ENCODE measurements at regions not wholly inside any gene's neighbourhood (a gene's known extent, or its start where the extent isn't known, plus 50 kb on each side); places are given as distances from the start of the nearest gene placed in this dataset.

DNA sequence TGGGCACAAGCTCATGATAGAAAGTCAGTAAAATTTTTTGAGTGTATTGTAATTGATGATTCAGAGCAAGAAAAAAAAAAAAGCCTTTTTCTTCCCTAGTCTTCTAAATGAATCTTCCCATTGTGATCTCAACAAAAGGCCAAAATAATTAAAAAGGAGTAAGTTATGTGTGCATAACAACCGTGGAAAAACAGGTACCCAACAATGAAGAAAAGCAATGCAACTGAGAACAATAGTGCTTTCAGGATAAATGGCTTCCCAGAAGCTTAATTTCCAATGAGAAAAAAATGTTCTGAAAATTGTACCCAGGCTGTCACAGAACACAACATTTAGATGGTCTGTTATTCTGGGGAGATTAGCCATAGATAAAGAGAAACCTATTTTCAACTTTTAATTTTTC is 399.0 kb upstream of the AGA start:
- WGBS, 5 donors = 2 to 68% (median 32%) methylated on average over 1 of the region's 1 CpG
- Histone ChIP-seq H3K27me3 (replicated peaks in 1 of 7) (no peaks in the 10 kb centered on the region), H3K27ac (no peak overlapping the region), H3K4me1 (no peaks in the 10 kb centered on the region), H3K36me3 (no peaks in the 10 kb centered on the region), H3K9me3 (no peaks in the 10 kb centered on the region), H3K4me3 (no peak overlapping the region)
- no peak for DNase-seq
- intact Hi-C loops (cut with DNase I; ENCODE audit: low total_unique reads) = no loop called here
- TF ChIP-seq POLR2AphosphoS5 (IDR thresholded peaks at IDR 0.05) = no peak
- TF ChIP-seq POLR2A (IDR thresholded peaks at IDR 0.05) = no peak
- no peak for TF ChIP-seq CTCF (IDR thresholded peaks at IDR 0.05 in 8 of 11, conservative IDR thresholded peaks at IDR 0.05 in 3 of 11)

DNA sequence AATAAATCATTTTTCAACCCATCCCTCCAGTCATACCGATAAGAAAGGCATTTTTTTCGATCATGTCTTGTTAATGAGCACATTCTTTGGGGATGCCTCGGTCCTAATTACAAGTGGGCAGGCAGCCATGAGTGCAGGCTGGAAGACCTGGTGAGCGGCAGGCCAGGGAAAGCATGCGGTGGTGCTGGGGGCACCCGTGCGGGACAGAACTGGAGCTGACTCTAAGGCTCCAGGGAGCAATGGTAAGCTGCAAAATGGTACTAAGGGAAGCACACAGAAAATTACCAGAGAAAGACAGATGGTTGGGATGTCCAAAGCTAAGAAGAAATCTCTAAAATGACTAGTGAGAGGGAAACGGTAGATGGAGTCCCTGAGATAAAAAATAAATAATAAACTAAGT is 411.0 kb upstream of the AGA start:
- TF ChIP-seq POLR2AphosphoS5 (IDR thresholded peaks at IDR 0.05) (no peak), POLR2A (IDR thresholded peaks at IDR 0.05) (no peak), CTCF (IDR thresholded peaks at IDR 0.05 in 8 of 11, conservative IDR thresholded peaks at IDR 0.05 in 3 of 11) (no peak)
- WGBS, 5 donors = 86 to 92% (median 89%) methylated on average over 8 of the region's 8 CpGs
- H3K27ac ChIP-seq = no peak overlapping the region
- no peak for DNase-seq
- no peaks in the 10 kb centered on the region for H3K4me1 ChIP-seq
- peaks cover 0 to 37% (median 20%) of the 10 kb centered on the region in 8 donors for H3K9me3 ChIP-seq
- H3K4me3 ChIP-seq = no peak overlapping the region
- no peaks in the 10 kb centered on the region for H3K36me3 ChIP-seq
- H3K27me3 ChIP-seq (replicated peaks in 1 of 7) = no peaks in the 10 kb centered on the region
- intact Hi-C loops (cut with DNase I; ENCODE audit: low total_unique reads) = no loop called here

- DNase-seq = no peak
- intact Hi-C loops (cut with DNase I; ENCODE audit: low total_unique reads) = no loop called here
Measured at GRCh38 chr4:177855507-177856197, 413.4 kb upstream of the AGA start.

DNA sequence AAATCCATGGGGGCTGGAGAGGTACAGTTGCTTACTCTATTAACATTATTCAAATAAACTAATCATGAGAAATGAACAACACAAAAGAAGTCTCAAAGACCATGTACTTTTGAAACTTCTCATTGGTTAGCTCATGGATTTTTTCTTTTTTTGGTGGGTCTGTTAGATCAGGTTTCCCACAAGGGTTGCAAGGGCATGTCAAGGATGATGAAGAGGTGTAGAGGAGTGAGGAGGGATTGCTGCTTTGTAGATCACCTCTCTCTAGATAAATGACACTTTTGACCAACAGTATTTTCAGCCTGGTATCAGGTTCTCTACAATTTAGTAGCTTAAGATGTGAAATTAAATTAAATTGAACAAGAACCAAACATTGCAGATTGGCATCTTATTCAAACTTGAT is 417.9 kb upstream of the AGA start:
- H3K9me3 ChIP-seq = peaks cover 0 to 17% (median 3%) of the 10 kb centered on the region in 8 donors
- intact Hi-C loops (cut with DNase I; ENCODE audit: low total_unique reads) = no loop called here
- no peak for DNase-seq
- TF ChIP-seq POLR2AphosphoS5 (IDR thresholded peaks at IDR 0.05) = no peak
- TF ChIP-seq POLR2A (IDR thresholded peaks at IDR 0.05) = no peak
- no peak for TF ChIP-seq CTCF (IDR thresholded peaks at IDR 0.05 in 8 of 11, conservative IDR thresholded peaks at IDR 0.05 in 3 of 11)
- H3K36me3 ChIP-seq = no peaks in the 10 kb centered on the region
- H3K4me3 ChIP-seq = no peak overlapping the region
- no peaks in the 10 kb centered on the region for H3K4me1 ChIP-seq
- H3K27me3 ChIP-seq (replicated peaks in 1 of 7) = no peaks in the 10 kb centered on the region
- H3K27ac ChIP-seq = no peak overlapping the region

More at GRCh38 chr4:177855507-177856197, 413.4 kb upstream of the AGA start:
- Histone ChIP-seq H3K4me3 (no peak overlapping the region), H3K4me1 (no peaks in the 10 kb centered on the region), H3K9me3 (peaks cover 0 to 28% (median 3%) of the 10 kb centered on the region in 8 donors), H3K36me3 (no peaks in the 10 kb centered on the region), H3K27me3 (replicated peaks in 1 of 7) (no peaks in the 10 kb centered on the region), H3K27ac (no peak overlapping the region)
- WGBS, 5 donors = 52 to 56% (median 53%) methylated on average over 5 of the region's 5 CpGs
- TF ChIP-seq CTCF (IDR thresholded peaks at IDR 0.05 in 8 of 11, conservative IDR thresholded peaks at IDR 0.05 in 3 of 11) (no peak), POLR2AphosphoS5 (IDR thresholded peaks at IDR 0.05) (no peak), POLR2A (IDR thresholded peaks at IDR 0.05) (no peak)
